WERI-Rb-1 (cell line): ENCODE measurements at regions not wholly inside any gene's neighbourhood (a gene's known extent, or its start where the extent isn't known, plus 50 kb on each side); places are given as distances from the start of the nearest gene placed in this dataset.

Experiments used
- DNase-seq: peaks from one replicate; pipeline ENCODE4 v3.0.0-alpha.2; 2020
- H3K27ac ChIP-seq: fragments of 250-450 bp; sonication (Bioruptor Pico); 2 replicates; pipeline ENCODE4 v1.5.1; 2020; ENCODE audit warnings: mild to moderate bottlenecking, moderate library complexity
- H3K27me3 ChIP-seq: fragments of 250-450 bp; sonication (Bioruptor Pico); 2 replicates; pipeline ENCODE4 v1.5.1; 2021; ENCODE audit warnings: mild to moderate bottlenecking, low read depth, moderate library complexity; ENCODE audit not compliant: insufficient read depth, severe bottlenecking
- H3K36me3 ChIP-seq: fragments of 250-450 bp; sonication (Bioruptor Pico); 2 replicates; pipeline ENCODE4 v1.5.1; 2020; ENCODE audit warnings: mild to moderate bottlenecking, moderate library complexity
- H3K4me3 ChIP-seq: 2 replicates; pipeline ENCODE4 v1.5.1; 2011; ENCODE audit warnings: low read depth, mild to moderate bottlenecking, control low read depth, low read length
- H3K9me3 ChIP-seq: fragments of 250-450 bp; sonication (Bioruptor Pico); 2 replicates; pipeline ENCODE4 v1.5.1; 2021; ENCODE audit warnings: mild to moderate bottlenecking, moderate library complexity; ENCODE audit not compliant: severe bottlenecking
- TF ChIP-seq, protein P1 (sequence below): IDR thresholded peaks from 2 replicates; pipeline ENCODE4 v1.5.1; 2011; ENCODE audit warnings: low read depth, mild to moderate bottlenecking, control low read depth, inconsistent platforms, low read length

DNA sequence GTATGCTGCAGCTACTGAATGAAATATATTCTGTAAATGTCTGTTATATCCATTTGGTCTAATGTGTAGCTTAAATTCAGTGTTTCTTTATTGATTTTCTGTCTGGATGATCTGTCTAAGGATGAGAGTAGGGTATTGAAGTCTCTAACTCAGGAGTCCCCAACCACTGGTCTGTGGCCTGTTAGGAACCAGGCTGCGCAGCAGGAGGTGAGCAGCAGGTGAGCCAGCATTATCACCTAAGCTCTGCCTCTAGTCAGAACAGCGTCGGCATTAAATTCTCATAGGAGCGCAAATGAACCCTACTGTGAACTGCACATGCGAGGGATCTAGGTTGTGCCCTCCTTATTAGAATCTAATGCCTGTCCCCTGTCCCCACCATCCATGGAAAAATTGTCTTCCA, 329.7 kb upstream of the RGS6 start:
- DNase-seq = peak; percentile 51
- H3K9me3 ChIP-seq = no peaks in the 10 kb centered on the region
- H3K36me3 ChIP-seq = peaks cover 4% of the 10 kb centered on the region
- H3K27me3 ChIP-seq = no peaks in the 10 kb centered on the region
- H3K27ac ChIP-seq = no peak overlapping the region
- H3K4me3 ChIP-seq = no peak overlapping the region
- TF ChIP-seq, protein P1, sequence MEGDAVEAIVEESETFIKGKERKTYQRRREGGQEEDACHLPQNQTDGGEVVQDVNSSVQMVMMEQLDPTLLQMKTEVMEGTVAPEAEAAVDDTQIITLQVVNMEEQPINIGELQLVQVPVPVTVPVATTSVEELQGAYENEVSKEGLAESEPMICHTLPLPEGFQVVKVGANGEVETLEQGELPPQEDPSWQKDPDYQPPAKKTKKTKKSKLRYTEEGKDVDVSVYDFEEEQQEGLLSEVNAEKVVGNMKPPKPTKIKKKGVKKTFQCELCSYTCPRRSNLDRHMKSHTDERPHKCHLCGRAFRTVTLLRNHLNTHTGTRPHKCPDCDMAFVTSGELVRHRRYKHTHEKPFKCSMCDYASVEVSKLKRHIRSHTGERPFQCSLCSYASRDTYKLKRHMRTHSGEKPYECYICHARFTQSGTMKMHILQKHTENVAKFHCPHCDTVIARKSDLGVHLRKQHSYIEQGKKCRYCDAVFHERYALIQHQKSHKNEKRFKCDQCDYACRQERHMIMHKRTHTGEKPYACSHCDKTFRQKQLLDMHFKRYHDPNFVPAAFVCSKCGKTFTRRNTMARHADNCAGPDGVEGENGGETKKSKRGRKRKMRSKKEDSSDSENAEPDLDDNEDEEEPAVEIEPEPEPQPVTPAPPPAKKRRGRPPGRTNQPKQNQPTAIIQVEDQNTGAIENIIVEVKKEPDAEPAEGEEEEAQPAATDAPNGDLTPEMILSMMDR = no peak

DNA sequence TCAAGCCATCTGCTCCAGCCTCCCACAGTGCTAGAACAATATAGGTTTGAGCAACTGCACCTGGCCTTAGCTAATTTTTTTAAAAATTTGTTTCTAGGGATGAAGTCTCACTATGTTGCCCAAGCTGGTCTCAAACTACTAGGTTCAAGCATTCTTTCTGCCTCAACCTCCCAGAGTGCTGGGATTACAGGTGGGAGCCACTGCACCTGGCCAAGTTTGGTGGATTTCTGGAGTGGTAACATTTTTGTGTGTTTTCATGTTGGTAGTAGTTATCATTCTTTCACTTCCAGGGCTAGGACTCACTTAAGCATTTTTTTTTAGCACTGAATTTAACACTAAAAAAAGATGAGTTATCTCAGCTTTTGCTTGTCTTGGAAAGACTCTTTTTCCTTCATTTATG, 328.0 kb upstream of the RGS6 start:
- H3K27ac ChIP-seq = no peak overlapping the region
- TF ChIP-seq, protein P1 = no peak
- DNase-seq = no peak
- no peak overlapping the region for H3K4me3 ChIP-seq
- H3K9me3 ChIP-seq = no peaks in the 10 kb centered on the region
- H3K27me3 ChIP-seq = no peaks in the 10 kb centered on the region
- H3K36me3 ChIP-seq = no peaks in the 10 kb centered on the region

DNA sequence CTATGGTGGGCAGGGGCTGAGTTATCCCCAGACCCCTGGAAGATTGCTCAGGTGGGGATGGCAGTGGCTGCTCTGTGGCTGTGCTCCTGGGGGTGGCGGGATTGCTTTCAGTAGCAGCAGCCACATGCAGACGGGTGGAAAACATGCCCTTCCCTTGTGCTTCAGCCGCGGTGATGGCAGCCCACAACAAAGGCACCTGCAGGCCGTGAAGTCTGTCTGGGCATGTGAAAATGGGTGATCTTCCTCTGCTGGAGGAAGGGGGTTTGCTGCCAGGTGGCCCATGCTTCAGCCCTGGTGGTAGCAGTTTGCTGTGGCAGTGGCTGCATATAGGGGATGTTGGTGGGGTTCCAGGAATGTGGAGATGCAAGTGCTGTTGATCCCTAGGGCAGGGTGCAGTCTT, 326.2 kb upstream of the RGS6 start:
- H3K4me3 ChIP-seq = no peak overlapping the region
- no peaks in the 10 kb centered on the region for H3K27me3 ChIP-seq
- H3K27ac ChIP-seq = no peak overlapping the region
- H3K9me3 ChIP-seq = no peaks in the 10 kb centered on the region
- TF ChIP-seq, protein P1 = no peak
- no peaks in the 10 kb centered on the region for H3K36me3 ChIP-seq
- no peak for DNase-seq

DNA sequence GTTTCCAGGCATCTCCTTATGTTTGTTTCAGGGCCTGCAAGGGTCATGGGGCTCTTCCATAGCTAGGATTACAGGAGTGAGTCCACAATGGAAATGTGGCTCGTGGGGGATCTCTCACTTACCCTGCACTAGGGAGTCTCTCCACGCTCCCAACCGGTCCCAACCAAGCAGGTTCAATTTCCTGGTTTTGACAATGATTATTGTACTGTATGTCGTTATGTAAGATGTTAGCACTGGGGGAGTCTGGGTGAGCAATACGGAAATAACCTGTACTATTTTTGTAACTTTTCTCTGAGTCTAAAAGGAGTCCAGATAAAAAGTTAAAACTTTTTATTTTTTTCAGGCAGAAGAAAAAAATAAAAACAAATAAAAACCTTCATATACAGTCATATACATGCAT, 325.7 kb upstream of the RGS6 start:
- TF ChIP-seq, protein P1 = no peak
- Histone ChIP-seq H3K27ac (no peak overlapping the region), H3K36me3 (no peaks in the 10 kb centered on the region), H3K27me3 (no peaks in the 10 kb centered on the region), H3K4me3 (no peak overlapping the region), H3K9me3 (no peaks in the 10 kb centered on the region)
- DNase-seq = no peak

DNA sequence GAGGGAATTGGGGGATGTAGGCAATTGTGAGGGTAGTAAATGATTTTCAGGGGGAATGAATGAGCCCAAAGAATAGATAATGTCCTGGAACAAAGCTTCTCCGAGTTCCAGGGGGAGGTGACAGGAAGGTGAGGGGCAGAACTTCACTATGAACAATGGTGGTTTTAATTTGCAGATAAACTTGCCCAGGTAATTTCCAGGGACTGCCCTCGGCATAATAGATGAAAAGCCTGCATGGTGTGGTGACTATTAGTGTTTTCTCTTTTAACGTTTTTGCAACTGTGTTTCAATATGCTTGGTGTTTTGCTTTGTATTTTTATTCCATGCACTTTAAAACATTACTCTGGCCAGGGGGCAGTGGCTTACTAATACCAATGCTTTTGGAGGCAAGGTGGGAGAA, 325.2 kb upstream of the RGS6 start:
- Histone ChIP-seq H3K27ac (no peak overlapping the region), H3K27me3 (no peaks in the 10 kb centered on the region), H3K36me3 (no peaks in the 10 kb centered on the region), H3K4me3 (no peak overlapping the region), H3K9me3 (no peaks in the 10 kb centered on the region)
- no peak for DNase-seq
- TF ChIP-seq, protein P1 = no peak

DNA sequence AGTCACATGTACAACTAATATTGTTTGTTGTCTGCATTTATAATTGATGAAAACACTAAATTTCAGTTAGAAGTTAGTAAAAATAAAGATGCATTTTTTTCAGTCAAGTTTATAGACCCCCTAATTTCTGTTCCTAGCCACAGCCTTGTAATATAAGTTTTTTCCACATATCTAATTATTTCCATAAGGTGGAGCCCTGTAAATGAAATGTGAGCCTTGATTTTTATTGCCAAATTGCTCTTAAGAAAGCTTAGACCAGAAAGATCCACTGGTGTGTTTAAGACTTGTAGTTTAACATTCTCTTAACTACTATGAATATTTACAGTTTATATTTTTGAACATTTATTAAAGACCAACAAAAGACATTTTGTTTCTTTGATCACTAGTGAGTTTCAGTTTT, 322.1 kb upstream of the RGS6 start:
- DNase-seq = no peak
- Histone ChIP-seq H3K27ac (no peak overlapping the region), H3K4me3 (no peak overlapping the region), H3K9me3 (no peaks in the 10 kb centered on the region), H3K36me3 (no peaks in the 10 kb centered on the region), H3K27me3 (no peaks in the 10 kb centered on the region)
- TF ChIP-seq, protein P1 = no peak
